ENCODE measurements at regions not wholly inside any gene's neighbourhood (a gene's known extent, or its start where the extent isn't known, plus 50 kb on each side); places are given as distances from the start of the nearest gene placed in this dataset.

DNA sequence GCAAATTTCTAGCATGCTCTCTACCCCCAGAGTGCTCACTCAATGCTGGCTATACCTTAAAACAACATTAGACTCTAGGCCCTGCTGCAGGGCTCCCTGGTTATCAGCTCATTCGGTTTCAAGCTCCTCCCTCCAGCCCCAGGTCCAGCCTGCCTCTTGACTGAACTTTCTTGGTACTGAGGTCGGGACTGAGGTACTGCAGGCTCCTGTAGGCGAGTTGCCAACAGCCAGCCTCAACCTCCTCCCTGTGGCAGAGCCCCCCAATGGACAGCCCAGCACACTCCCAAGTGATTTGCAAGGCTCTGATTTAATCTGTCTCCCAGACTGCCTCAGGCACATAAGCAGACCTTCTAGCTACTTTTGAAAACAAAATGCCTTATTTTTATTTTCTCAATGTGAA is 73.6 kb upstream of the EIF3M start:
- in situ Hi-C loops (cut with HindIII; ENCODE audit: low pct_ligation_motif_present, low sequenced_read_pairs) = no loop called here
- TF ChIP-seq, protein P1, sequence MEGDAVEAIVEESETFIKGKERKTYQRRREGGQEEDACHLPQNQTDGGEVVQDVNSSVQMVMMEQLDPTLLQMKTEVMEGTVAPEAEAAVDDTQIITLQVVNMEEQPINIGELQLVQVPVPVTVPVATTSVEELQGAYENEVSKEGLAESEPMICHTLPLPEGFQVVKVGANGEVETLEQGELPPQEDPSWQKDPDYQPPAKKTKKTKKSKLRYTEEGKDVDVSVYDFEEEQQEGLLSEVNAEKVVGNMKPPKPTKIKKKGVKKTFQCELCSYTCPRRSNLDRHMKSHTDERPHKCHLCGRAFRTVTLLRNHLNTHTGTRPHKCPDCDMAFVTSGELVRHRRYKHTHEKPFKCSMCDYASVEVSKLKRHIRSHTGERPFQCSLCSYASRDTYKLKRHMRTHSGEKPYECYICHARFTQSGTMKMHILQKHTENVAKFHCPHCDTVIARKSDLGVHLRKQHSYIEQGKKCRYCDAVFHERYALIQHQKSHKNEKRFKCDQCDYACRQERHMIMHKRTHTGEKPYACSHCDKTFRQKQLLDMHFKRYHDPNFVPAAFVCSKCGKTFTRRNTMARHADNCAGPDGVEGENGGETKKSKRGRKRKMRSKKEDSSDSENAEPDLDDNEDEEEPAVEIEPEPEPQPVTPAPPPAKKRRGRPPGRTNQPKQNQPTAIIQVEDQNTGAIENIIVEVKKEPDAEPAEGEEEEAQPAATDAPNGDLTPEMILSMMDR (IDR thresholded peaks at IDR 0.05; ENCODE audit: low read depth, low read length, missing control alignments) = no peak
- Histone ChIP-seq H3K36me3 (replicated peaks) (no peaks in the 10 kb centered on the region), H3K27ac (no peak overlapping the region), H3K27me3 (replicated peaks) (no peaks in the 10 kb centered on the region), H3K4me3 (ENCODE audit: low read depth, low read length) (no peak overlapping the region)
- no peak for DNase-seq

DNA sequence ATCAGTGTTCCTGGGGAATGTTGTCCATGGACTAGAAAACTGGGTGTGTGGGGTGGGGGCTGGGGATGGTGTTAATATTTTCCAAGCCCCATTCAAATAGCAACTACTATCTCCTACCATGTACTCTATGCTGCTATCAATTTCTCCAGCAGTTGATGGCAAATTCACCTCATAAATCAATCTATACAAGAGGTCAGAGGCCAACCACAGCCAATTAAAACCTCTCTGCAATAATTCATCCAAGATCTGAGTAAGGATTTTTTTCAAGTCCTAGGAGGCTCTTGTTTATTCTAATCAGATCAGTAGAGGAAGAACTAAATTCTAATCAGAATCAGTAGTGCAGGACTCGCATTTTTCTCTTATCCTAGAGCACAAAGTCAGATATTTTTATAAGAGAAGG is 73.4 kb upstream of the WT1 start:
- no peak for DNase-seq
- in situ Hi-C loops (cut with HindIII; ENCODE audit: low pct_ligation_motif_present, low sequenced_read_pairs) = no loop called here
- TF ChIP-seq, protein P1 (IDR thresholded peaks at IDR 0.05; ENCODE audit: low read depth, low read length, missing control alignments) = no peak
- no peak overlapping the region for H3K27ac ChIP-seq
- H3K36me3 ChIP-seq (replicated peaks) = no peaks in the 10 kb centered on the region
- no peaks in the 10 kb centered on the region for H3K27me3 ChIP-seq (replicated peaks)
- H3K4me3 ChIP-seq (ENCODE audit: low read depth, low read length) = no peak overlapping the region

DNA sequence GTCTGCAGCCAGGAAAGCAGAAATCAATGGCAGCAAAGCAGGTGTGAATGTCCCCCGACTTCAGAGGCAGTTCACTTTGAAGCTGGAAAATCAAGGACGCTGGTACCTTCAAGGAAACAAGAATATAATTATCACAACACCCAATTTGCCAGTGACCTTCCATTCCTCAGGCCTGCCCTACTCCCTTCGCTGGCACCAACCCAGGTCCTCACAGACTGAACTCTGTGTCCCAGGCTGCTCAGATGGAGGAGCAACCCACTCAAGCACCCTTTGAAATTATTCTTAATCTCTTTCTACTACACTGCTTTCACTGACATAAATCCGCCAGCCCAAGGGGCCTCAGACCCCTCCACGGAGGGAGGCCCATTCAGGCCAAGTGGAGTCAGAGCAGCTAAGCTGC is 64.7 kb upstream of the WT1 start:
- no peak overlapping the region for H3K27ac ChIP-seq
- H3K27me3 ChIP-seq (replicated peaks) = no peaks in the 10 kb centered on the region
- TF ChIP-seq, protein P1 (IDR thresholded peaks at IDR 0.05; ENCODE audit: low read depth, low read length, missing control alignments) = no peak
- no peak for DNase-seq
- no peaks in the 10 kb centered on the region for H3K36me3 ChIP-seq (replicated peaks)
- no peak overlapping the region for H3K4me3 ChIP-seq (ENCODE audit: low read depth, low read length)
- in situ Hi-C loops (cut with HindIII; ENCODE audit: low pct_ligation_motif_present, low sequenced_read_pairs) = no loop called here

DNA sequence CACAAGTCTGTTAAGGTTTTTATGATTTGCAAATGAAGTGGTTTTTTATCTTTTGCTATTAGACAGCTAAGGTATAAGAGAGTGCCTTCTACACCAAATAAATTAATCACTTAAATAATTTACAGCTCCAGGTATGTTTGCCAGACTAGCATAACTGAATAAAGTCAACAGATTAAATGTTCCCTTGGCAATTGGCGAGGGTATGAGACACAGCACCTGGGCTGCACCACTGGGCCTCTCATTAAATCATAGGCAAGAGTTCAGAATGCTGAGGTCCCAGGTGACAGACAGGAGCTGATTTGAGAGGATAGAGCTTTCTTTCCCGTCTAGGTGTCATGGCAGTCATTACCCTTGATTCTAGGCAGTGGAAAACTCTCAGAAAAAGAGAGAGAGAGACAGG is 62.6 kb upstream of the WT1 start:
- in situ Hi-C loops (cut with HindIII; ENCODE audit: low pct_ligation_motif_present, low sequenced_read_pairs) = no loop called here
- TF ChIP-seq, protein P1 (IDR thresholded peaks at IDR 0.05; ENCODE audit: low read depth, low read length, missing control alignments) = no peak
- no peaks in the 10 kb centered on the region for H3K27me3 ChIP-seq (replicated peaks)

DNA sequence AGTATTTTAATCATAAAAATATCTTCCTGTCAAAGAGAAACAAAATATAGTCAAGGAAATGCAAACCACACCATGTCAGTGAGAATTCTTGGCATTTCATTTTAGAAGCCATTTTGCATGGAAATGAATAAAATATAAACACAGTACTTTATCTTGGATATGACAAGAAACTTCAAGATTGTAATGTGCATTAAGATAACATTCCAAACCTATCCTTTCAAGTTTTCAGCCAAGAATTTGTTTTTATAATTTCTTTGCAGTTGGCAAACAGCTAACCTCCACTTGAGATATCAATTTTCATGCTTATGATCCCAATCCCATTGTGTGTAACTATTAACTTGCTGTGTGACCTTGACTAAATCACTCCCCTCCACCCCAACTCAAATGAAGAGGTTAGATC is 59.3 kb upstream of the WT1 start:
- H3K4me3 ChIP-seq (ENCODE audit: low read depth, low read length) = no peak overlapping the region
- in situ Hi-C loops (cut with HindIII; ENCODE audit: low pct_ligation_motif_present, low sequenced_read_pairs) = no loop called here
- H3K27me3 ChIP-seq (replicated peaks) = no peaks in the 10 kb centered on the region
- H3K36me3 ChIP-seq (replicated peaks) = no peaks in the 10 kb centered on the region
- TF ChIP-seq, protein P1 (IDR thresholded peaks at IDR 0.05; ENCODE audit: low read depth, low read length, missing control alignments) = no peak
- no peak for DNase-seq
- no peak overlapping the region for H3K27ac ChIP-seq

More for the DNA sequence above, 62.6 kb upstream of the WT1 start:
- no peak overlapping the region for H3K4me3 ChIP-seq (ENCODE audit: low read depth, low read length)
- H3K36me3 ChIP-seq (replicated peaks) = no peaks in the 10 kb centered on the region
- DNase-seq = no peak
- no peak overlapping the region for H3K27ac ChIP-seq

DNA sequence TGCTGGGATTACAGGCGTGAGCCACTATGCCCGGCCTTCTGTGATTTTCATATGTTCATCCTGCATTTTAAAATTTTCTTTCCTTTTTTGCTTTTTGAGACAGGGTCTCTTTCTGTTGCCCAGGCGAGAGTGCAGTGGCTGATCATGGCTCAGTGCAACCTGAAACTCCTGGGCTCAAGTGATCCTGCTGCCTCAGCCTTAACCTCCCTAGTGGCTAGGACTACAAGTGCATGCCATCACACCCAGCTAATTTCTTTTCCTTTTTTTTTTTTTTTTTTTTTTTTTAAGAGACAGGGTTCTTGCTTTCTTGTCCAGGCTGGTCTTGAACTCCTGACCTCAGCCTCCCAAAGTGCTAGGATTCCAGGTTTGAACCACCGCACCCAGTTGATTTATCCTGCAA is 54.1 kb upstream of the WT1 start:
- H3K36me3 ChIP-seq (replicated peaks) = no peaks in the 10 kb centered on the region
- TF ChIP-seq, protein P1 (IDR thresholded peaks at IDR 0.05; ENCODE audit: low read depth, low read length, missing control alignments) = no peak
- no peak for DNase-seq
- in situ Hi-C loops (cut with HindIII; ENCODE audit: low pct_ligation_motif_present, low sequenced_read_pairs) = no loop called here
- no peaks in the 10 kb centered on the region for H3K27me3 ChIP-seq (replicated peaks)
- no peak overlapping the region for H3K27ac ChIP-seq
- H3K4me3 ChIP-seq (ENCODE audit: low read depth, low read length) = no peak overlapping the region
